SKM-1 treated with dmso at 0.1 percent for 144 hours (cell line): ENCODE measurements at regions not wholly inside any gene's neighbourhood (a gene's known extent, or its start where the extent isn't known, plus 50 kb on each side); places are given as distances from the start of the nearest gene placed in this dataset.
A peak's percentile ranks its signal among the peaks of the same experiment; 100 is the strongest.

Source experiments
- DNase-seq: peaks from one replicate; lab custom pipeline; 2025; ENCODE audit not compliant: unreplicated experiment; lab: John Stamatoyannopoulos, UW

DNA sequence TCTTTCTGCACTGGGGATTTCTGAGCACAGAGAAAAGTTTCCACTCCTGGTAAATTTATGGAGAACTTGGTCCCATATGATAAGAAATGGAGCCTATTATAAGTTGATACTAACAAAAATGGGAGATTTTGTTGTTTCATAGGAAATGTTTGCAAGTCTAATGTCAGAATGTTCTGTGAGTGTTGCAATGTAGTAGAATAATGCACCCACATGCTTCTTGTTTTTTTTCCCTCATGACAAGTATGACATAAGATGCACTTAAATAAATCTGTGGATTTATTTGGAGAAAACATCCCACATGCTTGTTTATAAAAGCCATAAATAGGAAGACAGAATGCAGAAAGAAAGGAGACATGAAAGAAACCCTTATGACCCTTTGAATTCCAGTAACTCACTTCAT, 50.8 kb upstream of the KCNJ6 start:
- no peak for DNase-seq

DNA sequence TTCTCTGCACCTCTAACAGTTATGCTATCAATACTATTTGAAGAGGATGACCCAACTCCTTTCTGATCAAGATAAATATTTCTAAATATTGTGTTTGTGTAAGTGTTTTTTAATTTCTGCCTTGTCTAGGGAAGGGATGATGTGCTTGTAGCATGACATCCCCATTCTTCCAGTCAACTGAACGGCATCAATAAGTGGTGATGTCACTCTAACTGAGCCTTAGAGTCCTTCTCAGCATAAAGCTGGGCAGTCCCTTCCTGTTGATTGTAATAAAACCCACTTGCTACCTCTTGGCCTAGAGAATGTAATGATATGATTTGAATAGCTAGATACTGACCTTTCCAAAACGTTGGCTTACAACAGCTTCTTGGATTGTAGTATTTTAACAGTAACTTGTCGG, 52.5 kb upstream of the KCNJ6 start:
- DNase-seq: no peak

DNA sequence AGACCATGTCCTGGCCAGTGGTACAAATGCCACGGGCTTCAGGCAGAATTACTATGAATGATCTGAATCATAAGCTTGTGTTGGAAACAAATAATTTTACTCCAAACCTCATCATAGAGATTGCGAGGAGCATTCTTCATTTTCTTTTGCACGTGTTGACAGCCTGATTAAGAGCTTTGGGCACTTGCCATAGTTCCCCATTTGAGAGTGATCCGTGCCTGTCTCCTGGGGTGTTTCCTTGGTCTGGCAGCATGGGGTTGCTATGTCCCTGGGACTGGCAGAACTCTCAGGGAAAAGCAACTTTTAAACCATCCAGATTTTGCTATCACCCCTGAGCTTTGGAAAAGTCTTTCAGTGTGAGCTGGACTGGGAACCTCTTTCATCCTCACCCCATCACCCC, 54.3 kb upstream of the KCNJ6 start:
- no peak for DNase-seq

DNA sequence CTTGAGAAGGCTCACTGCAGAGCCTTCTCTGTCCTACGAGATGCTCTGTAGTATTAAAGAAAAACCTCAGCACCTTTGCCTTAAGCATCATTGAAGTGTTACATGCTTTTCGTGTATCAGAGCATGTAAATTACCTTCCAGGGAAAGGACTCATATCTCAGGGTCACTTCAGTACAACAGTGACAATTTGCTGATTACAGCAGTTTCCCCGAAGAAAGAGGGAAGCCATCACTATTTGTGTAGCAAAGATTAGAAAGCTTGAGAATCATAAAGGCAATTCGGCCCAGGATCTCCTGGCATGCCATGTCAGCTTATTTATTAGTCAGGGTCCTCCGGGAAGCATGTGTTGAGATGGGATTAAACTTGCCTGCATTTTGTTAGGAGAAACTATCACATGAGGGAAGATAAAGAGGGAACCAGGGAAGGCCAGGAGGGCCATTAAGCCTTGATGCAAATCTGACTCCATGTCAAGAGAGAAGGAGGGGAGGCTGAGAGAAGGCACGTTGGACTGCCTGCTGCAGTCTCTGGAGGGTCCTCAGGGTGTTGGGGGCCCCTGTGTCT, 55.2 kb upstream of the KCNJ6 start:
- no peak for DNase-seq

DNA sequence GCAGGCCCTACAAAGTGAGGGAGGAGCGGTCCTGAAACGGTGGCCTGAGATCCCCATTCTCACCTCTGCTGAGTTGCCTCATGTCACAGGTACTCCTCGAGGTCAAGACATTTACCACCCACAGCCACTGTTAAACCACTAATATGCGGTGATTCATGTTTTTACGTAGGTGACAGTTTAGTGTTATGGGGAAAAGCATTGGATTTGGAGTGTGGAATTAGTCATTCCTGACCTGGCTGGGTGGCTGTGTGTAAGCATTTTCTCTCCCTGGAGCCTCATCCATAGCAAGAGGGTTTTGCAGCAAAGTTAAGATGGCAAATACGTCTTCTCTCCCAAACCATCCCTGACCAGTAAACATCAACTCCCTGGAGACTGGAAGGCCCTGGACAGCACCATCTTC, 57.8 kb upstream of the KCNJ6 start:
- DNase-seq: no peak

DNA sequence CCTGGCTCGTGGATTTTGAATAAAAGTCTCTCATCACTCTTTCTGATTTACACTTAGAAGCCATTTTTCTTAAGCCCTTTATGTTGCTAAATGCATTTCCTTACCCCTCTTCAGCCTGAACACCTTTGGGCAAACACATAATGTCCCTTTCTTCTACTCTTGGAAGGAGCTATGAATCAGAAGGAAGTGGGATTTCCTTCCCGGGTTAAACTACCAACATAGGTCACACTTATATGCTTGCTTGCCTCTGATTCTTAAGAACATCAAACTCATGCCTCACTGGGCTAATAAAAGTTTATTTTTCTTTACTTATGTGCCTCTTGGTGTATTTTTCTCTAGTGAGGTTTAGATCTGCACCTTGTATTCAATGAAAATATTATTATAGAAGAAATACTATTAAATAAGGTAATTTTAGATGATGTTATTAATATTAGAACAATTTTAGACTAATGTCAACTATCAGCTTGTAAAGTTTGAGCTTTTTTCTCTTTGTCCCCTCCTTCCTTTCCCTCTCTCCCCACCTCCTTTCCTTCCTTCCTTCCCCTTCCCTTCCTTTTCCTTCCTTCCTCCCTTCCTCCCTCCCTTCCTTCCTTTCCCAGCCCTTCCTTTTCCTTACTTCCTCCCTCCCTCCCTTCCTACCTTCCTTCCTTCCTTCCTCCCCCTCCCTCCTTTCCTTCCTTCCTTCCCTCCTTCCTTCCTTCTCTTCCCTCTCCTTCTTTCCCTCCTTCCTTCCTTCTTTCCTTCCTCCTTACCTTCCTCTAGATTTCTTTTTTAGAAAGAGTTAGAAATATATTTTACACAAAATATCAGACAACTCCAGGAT, 66.5 kb upstream of the KCNJ6 start:
- DNase-seq: no peak

DNA sequence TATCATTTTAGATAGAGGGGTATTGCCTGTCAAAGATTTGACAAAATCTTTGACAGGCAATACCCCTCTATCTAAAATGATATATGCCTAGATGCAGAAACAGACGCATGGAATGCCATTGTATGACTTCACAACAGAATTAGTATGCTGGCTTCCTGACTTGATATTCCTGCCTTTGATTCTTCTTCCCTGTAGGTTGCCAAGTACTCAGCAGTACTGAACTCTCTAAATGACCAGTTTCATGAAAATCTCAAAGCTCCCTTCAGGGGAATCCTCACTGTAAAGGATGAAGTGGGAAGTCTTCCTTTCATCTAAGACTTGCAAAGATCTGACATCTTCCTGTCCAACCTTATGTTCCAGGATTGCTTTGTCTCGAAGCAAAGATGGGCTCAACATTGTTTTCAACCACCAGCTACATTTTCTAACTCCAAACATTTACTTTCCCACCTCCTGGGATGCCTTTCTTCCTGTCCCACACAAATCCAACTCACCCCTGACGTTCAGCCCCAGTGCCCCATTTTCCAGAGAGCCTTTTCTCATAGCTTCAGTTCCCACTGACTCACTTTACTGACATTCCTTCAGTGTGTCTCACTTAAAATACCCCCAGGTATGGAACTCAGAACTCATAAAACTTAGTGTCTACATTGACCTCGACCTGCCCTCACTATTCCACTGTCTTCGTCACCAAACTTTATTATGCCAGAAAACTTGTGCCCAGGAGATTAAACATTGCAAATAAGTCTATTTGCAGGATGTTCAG, 67.3 kb upstream of the KCNJ6 start:
- no peak for DNase-seq

DNA sequence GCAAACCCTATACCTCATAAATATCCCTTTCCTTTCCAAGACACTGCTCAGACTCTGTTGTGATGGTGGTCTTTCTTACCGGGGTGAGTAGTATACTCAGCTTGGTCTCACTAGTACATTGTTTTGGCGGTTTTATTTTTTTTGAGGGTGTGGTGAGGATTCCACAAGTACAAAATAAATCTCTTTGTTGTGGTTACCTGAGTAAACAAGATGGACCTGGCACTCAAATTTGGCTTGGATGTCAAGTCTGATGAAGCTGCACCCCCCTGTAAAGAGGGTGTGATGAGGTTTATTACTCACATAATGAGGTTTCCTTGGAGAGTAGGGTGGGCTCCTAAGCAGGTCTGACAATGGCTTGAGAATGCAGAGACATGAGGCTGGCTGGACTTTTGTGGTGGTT, 68.2 kb upstream of the KCNJ6 start:
- no peak for DNase-seq

DNA sequence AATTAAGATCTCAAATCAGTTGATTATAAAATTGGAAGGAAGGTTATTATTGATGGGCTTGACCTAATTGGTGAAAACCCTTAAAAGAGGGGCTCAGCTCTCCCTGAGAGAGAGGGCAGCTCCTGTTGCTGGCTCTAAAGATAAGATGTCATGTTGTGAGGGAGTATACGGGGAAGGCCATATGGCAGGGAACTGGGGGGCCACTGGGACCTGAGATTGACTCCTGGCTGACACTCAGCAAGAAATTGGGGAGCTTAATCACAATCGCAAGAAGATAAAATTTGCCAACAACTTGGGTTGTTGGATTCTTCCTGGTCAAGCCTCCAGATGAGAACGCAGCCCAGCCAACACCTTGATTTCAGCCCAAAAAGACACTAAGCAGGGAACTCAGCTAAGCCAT, 69.7 kb upstream of the KCNJ6 start:
- DNase-seq: no peak

DNA sequence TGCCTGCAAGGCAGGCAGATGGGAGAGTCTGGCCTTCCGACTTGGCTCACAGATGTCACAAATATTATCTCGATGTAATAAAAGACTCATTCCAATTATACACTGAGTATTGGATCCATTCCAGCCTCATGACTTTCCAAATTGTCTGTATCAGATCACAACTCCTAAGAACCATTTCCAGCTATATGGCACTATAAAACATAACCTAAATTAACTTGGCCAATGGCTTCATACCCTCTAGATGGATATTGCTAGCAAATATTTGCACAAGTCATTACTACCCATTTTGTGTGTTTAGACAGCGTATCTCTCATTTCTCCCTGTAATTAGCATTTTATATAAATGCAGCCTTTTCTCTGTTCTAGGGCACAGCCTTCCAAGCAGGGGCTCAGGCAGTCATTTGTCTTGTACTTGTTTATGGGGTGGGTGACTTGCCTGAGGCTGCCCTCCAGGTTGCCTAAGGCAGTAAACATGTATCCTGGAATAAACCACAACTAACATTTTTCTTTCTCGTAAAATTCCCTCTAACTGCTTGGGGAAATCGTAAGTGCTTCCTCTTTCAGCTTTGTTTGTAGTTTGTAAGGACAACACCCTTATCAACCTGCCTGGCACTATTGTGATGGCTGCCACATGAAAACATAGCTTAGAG, 70.6 kb upstream of the KCNJ6 start:
- peak; percentile 3 for DNase-seq

DNA sequence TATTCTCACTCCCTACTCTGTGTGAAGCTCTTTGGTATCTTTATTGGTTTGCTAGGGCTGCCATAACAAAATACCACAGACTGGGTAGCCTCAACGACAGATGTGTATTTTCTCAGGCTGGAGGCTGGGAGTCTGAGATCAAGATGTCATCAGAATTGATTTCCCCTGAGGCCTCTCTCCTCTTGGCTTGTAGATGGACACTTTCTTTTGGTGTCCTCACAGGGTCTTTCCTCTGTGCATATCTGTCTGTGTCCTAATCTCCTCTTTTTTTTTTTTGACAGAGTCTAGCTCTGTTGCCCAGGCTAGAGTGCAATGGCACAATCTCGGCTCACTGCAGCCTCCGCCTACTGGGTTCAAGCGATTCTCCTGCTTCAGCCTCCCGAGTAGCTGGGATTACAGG, 71.4 kb upstream of the KCNJ6 start:
- no peak for DNase-seq

DNA sequence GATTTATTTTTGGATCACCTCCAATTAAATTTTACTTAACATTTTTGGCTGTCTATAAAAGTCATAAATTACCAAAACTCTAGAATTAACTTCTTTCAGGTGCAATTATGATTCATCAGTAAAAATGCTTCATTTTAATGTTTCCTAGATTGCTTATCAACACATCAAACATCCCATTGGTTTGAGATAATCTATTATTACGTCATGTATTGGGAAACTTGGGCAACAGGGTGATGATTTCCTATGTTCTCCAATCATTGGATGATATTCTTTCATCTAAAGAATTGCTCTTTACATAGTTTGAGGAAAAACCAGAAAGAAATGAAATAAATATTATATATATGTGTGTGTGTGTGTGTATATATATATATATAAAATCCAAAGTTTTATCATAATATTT, 76.8 kb upstream of the KCNJ6 start:
- no peak for DNase-seq

DNA sequence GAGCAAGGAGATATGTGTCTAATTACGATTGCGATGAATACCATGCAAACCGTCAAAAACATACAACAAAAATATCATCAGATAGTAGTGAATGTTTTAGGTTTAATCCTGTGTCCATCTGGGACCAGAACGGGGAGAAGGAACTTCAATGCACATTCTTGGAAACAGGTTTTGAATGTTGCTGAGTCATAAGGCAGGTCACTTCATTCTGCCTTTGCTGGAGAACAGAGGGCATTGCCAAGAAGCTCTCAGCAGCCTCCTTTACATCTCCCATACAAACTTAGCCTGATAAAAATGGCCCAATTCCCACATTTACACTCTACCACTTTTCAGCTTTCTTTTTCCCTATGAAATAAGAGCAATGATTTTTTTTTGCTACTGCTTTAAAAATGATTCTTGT, 78.0 kb upstream of the KCNJ6 start:
- DNase-seq: no peak

DNA sequence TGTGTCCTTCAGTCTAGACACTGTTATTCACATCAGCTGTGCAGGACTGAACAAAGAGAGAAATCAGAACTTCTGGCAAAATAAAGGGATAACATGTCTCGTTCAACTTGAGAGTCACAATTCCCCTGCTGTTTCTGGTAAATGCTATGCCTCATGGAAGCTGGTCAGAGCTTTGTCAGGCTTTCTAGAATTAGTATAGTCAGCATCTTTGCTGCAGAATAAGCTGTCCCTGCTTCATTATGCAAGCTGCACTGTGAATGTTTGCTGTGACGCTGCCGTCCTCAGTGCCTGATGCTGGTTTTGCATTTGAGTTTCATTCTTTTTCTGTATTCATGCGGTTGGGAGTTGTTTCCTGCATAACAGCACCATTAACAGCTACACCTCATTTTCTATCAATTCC, 96.4 kb upstream of the KCNJ6 start:
- no peak for DNase-seq

DNA sequence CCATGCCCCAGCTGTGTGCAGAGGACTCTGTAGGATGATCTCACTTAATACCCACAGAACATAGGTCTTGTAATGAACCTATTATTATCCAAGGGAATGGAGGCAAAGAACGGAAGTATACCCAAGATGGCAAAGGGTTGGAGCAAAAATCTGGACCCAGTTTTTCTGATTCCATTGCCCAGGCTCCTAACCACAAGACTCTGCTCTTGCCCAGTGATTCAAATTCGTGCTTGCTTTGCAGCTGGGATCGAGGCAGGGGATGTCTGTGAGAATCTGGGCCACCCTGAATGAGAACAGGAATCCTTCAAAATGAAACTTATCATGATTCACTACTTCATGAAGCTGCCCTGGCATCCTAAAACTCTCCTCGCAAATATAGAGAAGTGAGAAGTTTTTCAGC, 97.5 kb upstream of the KCNJ6 start:
- no peak for DNase-seq

DNA sequence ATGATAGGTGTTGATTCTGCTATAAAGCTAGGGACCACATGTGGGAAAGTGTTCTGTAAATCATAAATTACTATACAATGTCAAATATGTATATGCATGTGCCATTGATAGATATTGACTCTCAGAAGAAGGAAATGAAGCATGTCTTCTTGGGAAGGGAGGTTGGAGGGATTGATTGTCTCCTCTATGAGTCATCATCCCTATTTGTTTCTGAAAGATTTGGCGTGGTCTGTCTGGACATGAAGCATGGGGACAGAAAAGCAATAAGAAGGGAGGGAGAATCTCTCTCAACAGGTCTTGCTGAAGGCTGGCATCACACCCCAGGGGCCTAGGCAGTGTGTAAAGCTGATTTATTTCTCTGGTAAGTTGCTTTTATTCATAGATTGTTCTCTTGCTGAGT, 98.0 kb upstream of the KCNJ6 start:
- no peak for DNase-seq

DNA sequence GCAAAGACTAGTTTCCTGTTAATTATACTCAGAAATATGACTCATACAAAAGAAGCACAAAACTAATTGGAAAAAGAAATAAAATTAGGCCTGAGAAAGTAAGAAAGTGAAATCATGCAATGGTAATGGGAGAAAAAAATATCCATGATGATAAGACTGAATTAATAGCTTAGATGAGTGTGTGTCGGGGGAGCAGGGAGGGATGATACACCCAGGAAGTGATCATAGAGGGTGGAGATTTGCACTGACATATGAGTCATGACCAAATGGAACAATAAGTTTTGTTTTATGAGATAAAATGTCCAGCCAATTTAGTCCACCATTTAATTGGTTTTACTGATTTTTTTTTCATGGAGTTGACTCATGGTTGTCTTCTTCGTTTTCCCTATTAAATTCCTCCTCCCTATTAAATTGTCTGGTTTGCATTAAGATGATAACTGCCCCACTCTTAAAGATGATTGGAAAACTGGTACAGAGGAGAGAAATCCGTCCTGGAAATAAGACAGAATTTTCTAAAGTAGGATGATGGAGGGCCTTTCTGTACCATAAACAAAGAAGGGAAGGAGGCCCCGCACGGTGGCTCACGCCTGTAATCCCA, 111.7 kb upstream of the KCNJ6 start:
- DNase-seq: no peak

DNA sequence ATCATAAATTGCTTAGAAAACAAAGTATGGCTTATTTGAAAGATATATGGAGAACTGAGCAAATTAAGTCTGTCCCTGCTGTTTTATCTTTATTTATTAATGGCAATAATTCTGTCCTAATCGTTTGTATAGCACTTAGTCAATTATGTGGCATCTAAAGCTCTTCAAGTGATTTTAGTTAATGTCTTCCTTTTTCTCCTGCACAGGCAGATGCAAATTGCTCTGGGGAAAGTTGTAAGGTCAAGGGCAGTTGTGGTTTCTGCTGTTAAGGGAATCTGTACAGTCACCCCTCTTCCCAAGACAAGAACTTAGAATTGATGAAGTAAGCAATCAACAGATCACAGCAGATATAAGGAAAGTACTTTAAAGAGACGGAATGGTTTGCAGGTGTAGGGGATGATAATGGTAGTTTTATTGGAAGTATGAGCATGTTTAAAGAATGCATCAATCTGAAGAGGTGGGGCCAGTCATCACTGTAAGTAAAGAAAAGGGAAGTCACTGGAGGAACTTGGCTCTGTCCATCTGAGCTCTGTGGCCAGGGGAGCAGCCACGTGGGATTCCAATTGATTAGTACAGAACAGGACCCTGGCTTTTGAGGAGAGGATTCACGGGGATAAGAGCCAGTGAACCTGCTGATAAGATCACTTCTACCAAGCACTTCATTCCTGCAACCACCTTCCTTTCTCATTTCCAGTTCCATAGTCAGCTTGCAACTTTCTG, 116.0 kb upstream of the KCNJ6 start:
- DNase-seq: peak; percentile 37

DNA sequence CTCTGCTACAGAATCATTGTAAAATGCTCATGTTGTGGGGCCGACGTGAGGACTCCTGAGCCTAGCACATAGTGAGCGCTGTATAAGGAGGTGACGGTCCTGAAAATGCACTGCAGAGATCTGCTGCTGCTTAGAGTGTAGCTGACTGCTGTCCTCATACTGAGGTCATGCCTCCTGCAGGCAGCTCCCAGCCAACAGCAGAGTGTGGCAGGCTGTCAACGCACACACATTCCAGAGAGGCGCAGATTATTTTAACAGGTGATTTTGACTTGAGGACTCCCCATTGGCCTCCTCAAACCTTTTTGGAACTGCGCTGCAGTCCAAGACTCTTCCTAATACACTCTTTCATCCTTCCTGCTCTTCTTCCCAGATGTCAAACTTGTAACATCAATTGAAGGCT, 119.8 kb upstream of the KCNJ6 start:
- DNase-seq: no peak

DNA sequence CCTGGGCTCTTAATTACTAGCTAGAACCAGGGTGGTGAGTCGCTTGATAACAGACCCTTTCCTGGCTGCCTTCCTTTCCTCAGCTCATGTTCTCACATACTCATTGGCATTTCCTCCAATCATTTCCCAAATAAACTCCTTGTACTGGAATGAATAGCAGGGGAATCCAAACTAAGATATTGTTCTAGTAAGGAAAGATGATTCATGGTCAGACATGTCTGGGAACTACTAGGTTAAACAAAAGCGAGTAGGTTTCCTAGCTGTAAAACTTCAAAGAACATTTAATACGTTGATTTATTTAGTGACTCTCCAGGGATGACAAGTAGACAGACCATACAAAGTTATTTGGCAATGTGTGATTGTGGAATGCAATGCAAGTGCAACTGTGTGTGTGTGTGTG, 121.2 kb upstream of the KCNJ6 start:
- DNase-seq: no peak

DNA sequence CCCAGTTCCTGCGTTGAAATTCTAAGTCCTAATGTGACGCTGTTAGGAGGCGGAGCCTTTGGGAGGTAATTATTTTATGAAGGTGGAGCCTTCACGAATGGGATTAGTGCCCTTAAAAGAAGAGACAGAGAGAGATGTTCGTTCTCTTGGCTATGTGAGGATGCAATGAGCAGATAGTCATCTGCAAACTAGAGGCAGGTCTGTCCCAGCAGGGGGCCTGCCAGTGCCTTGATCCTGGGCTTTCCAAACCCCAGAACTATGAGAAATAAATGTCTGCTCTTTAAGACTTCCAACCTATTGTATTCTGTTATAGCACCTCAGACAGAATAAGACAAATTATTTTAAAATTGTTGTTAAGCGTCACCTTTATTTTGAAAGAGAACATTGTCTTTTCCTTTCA, 123.1 kb upstream of the KCNJ6 start:
- no peak for DNase-seq
